ENCODE measurements at regions not wholly inside any gene's neighbourhood (a gene's known extent, or its start where the extent isn't known, plus 50 kb on each side); places are given as distances from the start of the nearest gene placed in this dataset.
"Not testable (repeated sequence)": the region's sequence is repeated elsewhere in the genome, so short reads cannot be mapped to it uniquely, and the experiment has no call there.

DNA sequence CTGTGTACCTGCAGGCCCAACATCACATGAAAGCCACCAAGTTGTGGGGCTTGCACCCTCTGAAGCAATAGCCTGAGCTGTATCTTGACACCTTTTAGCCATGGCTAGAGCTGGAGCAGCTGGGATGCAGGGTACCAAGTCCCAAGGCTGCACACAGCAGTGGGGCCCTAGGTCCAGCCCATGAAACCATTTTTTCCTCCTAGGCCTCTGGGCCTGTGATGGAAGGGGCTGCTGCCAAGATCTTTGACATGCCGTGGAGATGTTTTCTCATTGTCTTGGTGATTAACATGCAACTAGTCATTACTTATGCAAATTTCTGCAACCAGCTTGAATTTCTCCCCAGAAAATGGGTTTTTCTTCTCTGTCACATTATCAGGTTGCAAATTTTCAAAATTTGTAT, 387.2 kb upstream of the RIOK2 start:
- Histone ChIP-seq H3K9me3 (no peaks in the 10 kb centered on the region), H3K27ac (no peak overlapping the region), H3K27me3 (replicated peaks; ENCODE audit: insufficient read depth) (no peaks in the 10 kb centered on the region), H3K4me3 (no peak overlapping the region), H3K36me3 (no peaks in the 10 kb centered on the region), H3K4me1 (replicated peaks) (no peaks in the 10 kb centered on the region)
- intact Hi-C loops (cut with DNase I): no loop called here
- TF ChIP-seq POLR2A (IDR thresholded peaks at IDR 0.05): no peak
- TF ChIP-seq POLR2AphosphoS5 (IDR thresholded peaks at IDR 0.05): no peak
- TF ChIP-seq, protein P1, sequence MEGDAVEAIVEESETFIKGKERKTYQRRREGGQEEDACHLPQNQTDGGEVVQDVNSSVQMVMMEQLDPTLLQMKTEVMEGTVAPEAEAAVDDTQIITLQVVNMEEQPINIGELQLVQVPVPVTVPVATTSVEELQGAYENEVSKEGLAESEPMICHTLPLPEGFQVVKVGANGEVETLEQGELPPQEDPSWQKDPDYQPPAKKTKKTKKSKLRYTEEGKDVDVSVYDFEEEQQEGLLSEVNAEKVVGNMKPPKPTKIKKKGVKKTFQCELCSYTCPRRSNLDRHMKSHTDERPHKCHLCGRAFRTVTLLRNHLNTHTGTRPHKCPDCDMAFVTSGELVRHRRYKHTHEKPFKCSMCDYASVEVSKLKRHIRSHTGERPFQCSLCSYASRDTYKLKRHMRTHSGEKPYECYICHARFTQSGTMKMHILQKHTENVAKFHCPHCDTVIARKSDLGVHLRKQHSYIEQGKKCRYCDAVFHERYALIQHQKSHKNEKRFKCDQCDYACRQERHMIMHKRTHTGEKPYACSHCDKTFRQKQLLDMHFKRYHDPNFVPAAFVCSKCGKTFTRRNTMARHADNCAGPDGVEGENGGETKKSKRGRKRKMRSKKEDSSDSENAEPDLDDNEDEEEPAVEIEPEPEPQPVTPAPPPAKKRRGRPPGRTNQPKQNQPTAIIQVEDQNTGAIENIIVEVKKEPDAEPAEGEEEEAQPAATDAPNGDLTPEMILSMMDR (IDR thresholded peaks at IDR 0.05): no peak
- WGBS: 100% methylated on average over 1 of the region's 1 CpG
- no peak for DNase-seq (ENCODE audit: low spot score)

DNA sequence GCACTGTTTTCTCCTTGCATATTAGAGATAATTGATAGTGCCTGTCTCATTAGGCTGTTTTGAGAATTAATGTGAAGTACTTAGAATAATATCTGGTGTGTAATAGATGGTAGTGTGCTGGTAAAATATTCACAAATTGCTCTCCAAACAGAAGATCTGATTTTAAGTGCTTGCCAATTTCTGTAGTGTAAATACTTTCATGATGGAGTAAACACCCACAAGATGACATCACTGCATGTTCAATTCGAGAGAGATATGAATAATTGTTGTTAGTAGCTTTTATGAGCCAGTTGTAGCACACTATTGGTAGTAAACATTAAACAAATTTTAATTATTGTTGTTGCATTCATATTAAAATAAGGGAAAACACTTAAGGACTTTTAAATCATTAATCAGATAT, 392.3 kb upstream of the RIOK2 start:
- no peak for DNase-seq (ENCODE audit: low spot score)
- 37% methylated on average over 1 of the region's 1 CpG for WGBS
- no peaks in the 10 kb centered on the region for H3K4me1 ChIP-seq (replicated peaks)
- no peaks in the 10 kb centered on the region for H3K27me3 ChIP-seq (replicated peaks; ENCODE audit: insufficient read depth)
- intact Hi-C loops (cut with DNase I): no loop called here
- no peaks in the 10 kb centered on the region for H3K36me3 ChIP-seq
- no peak overlapping the region for H3K27ac ChIP-seq
- no peaks in the 10 kb centered on the region for H3K9me3 ChIP-seq
- no peak overlapping the region for H3K4me3 ChIP-seq
- TF ChIP-seq, protein P1 (IDR thresholded peaks at IDR 0.05): no peak
- TF ChIP-seq POLR2A (IDR thresholded peaks at IDR 0.05) (no peak), POLR2AphosphoS5 (IDR thresholded peaks at IDR 0.05) (no peak)

DNA sequence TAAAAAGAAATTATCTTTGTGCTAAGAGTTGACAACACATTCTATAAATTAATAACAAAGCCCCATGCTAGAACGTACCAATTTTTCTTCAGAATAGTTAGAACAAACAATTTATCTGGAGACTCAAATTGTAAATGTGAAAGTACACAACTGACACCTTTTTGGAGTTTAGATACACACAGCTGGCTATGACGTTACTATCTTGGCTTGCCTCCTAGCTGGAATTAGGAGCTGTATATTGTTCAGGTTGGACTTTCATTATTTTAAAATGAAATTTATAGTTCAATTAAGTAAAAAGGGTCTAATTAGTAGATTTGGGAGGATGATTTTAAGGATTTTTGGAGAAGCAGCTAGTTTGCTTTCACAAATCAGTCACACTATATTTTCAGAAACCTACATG, 393.9 kb upstream of the RIOK2 start:
- no peaks in the 10 kb centered on the region for H3K9me3 ChIP-seq
- WGBS: 25% methylated on average over 2 of the region's 2 CpGs
- no peak overlapping the region for H3K27ac ChIP-seq
- H3K4me3 ChIP-seq: no peak overlapping the region
- TF ChIP-seq, protein P1 (IDR thresholded peaks at IDR 0.05): no peak
- TF ChIP-seq POLR2A (IDR thresholded peaks at IDR 0.05): no peak
- no peak for TF ChIP-seq POLR2AphosphoS5 (IDR thresholded peaks at IDR 0.05)
- H3K27me3 ChIP-seq (replicated peaks; ENCODE audit: insufficient read depth): no peaks in the 10 kb centered on the region
- no peaks in the 10 kb centered on the region for H3K36me3 ChIP-seq
- DNase-seq (ENCODE audit: low spot score): no peak
- H3K4me1 ChIP-seq (replicated peaks): no peaks in the 10 kb centered on the region
- intact Hi-C loops (cut with DNase I): no loop called here

DNA sequence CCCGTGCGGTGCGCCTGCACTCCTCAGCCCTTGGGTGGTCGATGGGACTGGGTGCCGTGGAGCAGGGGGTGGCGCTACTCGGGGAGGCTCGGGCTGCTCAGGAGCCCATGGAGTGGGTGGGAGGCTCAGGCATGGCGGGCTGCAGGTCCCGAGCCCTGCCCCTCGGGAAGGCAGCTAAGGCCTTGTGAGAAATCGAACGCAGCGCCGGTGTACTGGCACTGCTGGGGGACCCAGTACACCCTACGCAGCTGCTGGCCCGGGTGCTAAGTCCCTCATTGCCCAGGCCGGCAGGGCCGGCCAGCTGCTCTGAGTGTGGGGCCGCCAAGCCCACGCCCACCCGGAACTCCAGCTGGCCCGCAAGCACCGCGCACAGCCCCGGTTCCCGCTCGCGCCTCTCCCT, 396.9 kb upstream of the RIOK2 start:
- intact Hi-C loops (cut with DNase I); H3K36me3 ChIP-seq; H3K27me3 ChIP-seq (replicated peaks; ENCODE audit: insufficient read depth); H3K27ac ChIP-seq; H3K9me3 ChIP-seq; H3K4me3 ChIP-seq; DNase-seq (ENCODE audit: low spot score); H3K4me1 ChIP-seq (replicated peaks): not testable (repeated sequence)
- 97% methylated on average over 21 of the region's 29 CpGs for WGBS

DNA sequence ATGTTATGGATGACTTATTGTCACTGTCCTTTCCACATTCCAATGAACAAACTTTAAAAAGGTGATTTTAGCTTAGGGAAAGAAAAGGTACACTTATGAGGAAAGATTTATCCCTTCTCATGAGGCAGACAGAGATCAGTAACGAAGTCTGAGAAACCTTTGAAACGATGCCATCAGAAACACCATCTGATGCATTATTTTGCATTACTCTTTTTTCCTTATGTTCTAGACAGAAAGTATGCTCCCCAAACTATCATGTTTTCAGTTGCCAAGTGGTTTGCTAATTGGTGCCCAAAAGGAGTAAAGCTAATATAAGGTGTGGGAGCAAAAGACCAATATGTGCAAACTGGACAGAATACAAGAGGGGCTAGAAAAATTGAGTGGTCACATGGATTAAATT, 397.7 kb upstream of the RIOK2 start:
- Histone ChIP-seq H3K9me3 (no peaks in the 10 kb centered on the region), H3K27me3 (replicated peaks; ENCODE audit: insufficient read depth) (no peaks in the 10 kb centered on the region), H3K27ac (no peak overlapping the region), H3K4me3 (no peak overlapping the region), H3K36me3 (no peaks in the 10 kb centered on the region), H3K4me1 (replicated peaks) (no peaks in the 10 kb centered on the region)
- intact Hi-C loops (cut with DNase I): no loop called here
- no peak for DNase-seq (ENCODE audit: low spot score)
- TF ChIP-seq POLR2AphosphoS5 (IDR thresholded peaks at IDR 0.05) (no peak), POLR2A (IDR thresholded peaks at IDR 0.05) (no peak)
- TF ChIP-seq, protein P1 (IDR thresholded peaks at IDR 0.05): no peak
- WGBS: 94% methylated on average over 2 of the region's 2 CpGs
